IPS-NIHi11 (cell line): ENCODE measurements at regions not wholly inside any gene's neighbourhood (a gene's known extent, or its start where the extent isn't known, plus 50 kb on each side); places are given as distances from the start of the nearest gene placed in this dataset.

Source experiments
- DNase-seq: peaks from one replicate; pipeline ENCODE4 v3.0.0; 2012; ENCODE audit warnings: mixed read lengths, low spot score

DNA sequence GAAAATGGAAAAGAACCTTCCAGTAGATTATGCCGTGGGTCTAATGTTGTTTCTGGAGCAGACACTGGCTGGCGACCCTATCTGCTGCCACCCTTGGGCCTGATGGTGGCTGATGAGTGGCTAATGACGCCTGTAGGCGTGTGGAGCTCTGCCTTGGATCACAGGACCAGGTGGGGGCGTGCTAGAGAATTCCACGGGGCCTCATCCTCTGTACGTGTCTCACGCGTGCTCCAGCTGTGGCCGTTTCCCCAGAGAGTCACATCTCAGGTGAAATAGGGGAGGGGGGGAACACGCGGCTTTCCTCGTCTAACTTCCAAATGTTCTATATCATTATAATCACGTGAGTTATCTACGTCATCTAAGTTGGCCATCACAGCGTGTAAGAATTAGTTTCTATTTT lies 160.9 kb upstream of the SMIM21 start:
- no peak for DNase-seq

DNA sequence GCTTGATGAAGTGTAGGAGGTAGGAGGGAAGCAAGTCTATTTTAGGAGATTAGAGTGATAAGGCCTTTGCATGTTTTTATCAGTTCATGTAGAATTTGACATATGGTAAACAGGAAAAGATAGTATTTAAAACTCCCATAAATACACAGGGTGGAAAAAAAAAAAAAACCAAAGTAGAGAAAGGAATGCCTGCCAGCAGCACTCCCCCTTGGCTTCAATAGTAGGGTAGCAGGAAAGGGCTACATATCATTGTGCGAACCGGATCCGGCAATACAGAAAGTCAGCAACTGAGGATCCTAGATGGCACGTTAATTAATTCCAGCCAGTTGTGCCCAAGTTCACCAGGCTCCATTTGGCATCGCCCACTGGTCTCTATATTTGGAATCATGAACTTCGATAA lies 159.6 kb upstream of the SMIM21 start:
- DNase-seq = no peak

DNA sequence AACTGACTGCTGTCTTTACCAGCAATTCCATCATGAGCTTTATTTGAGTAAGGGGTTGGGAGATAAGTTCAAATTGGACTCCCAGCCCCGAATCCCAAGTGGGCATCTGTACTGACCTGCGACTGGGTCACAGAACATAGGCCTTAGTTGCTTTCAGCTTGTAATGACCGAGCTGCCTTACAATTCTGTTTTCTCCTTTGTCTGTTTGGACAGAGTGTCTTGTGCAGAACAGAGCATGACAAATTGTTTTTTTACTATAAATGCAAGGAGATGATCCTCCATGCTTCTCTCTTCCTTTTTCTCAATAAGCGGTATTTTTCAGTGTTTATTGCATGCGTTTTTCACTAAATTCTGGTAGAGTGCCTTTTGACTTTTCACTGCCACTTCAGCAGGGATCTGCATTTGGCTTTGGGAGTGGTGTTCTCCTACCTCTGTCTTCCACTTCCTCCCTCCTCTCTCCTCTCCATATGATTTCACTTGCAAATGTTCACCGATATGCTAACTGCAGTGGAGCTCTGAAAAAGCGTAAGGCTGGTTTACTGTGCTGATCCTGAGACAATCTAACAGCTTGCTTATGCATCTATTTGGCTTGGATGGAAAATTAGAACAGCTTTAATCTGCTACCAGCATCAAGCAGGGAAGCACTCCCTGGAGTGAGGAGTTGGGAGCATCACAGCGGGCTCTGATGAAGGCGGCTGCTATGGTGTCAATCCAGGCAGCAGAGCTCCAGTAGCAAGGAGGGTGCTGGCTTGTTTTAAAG lies 158.8 kb upstream of the SMIM21 start:
- no peak for DNase-seq

DNA sequence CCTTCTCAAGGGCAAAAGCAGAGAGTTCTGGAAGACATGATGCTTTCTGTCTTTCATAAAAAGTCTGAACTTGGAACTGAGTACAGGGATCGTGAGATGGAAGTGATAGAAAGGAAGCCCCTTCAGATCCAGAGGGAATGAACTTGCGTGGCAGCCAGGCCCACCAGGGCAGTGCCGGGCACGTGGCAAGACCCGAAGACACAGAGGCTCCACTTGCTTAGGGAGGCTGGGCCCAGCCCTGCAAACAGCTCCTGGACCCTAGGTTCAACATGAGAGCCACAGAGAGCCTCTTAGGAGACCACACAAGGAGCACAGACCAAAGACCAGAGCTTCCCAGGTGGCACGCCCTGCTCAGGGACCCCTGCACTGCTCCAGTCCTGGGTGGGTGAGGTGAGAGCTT lies 155.4 kb upstream of the SMIM21 start:
- no peak for DNase-seq

DNA sequence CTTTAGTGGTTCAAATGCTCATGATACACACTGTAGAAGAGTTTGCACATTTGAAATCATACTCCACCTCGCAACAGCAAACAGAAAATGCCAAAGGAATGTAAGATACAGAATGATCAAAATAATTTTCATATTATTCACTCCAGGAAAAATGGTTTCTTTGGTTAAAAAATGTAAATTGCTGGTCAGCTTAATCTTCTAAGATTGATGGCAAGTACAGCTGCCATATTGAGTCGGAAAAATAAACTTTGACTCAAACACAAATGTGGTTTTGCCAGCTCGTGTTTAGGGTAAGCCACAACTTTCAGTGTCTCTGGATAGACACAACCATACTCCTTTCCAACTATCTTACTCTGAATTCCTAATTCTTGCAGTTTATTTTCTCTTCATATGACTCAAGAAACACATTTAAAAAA lies 154.9 kb upstream of the SMIM21 start:
- no peak for DNase-seq

DNA sequence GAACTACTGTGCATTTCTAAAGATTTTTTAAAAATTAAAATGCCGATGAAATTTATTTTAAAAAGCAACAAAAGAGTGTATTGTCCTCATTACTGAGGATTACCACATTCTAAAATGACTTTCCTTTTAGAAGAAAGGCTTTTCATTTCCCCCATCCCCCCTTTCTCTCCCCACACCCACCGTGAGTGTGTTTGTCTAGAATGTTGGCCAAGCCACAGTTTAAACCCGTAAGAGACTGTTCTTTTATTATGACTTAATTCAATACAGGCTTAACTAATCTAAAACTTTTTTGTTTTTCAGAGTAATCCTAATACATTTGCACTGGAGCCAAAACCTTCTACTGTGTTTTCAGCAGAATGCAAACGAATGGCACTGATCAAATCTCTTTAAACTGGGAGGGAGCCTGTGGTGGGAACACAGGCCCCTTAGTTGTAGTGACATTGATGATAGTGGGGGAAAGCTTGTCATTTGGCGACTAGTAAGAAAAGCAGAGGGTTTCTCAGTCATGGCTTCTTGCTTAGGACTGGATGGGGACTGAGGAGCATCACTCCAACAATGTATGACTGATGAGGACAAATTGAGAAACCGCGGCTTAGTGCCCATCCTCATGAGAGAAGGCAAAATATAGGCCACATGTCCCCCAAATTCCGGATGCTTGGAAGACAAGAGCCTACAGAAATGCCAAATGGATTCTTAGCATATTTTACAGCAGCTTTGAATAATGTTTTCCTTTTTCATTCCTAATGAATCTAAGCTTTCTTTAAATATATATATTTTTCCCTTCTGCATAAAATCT lies 154.0 kb upstream of the SMIM21 start:
- DNase-seq = no peak

DNA sequence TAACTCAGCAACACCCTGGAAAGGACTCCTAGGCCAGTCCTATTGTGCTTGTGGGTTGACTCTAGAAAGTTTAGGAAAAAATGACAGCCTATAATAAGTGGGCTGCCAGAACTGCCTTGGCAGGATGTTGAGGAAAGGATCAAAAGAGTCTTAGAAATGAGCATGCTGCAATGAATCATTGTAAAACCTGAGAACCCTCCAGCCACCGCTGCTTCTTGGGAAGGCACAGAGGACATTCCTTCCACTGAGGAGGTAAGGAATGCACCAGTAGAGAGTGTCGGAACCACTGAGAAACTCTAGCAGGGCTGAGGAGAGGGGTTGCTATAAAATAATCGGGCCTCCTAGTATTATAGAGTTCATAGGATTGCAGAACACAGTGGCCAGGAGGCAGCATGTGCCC lies 146.7 kb upstream of the SMIM21 start:
- DNase-seq = no peak

DNA sequence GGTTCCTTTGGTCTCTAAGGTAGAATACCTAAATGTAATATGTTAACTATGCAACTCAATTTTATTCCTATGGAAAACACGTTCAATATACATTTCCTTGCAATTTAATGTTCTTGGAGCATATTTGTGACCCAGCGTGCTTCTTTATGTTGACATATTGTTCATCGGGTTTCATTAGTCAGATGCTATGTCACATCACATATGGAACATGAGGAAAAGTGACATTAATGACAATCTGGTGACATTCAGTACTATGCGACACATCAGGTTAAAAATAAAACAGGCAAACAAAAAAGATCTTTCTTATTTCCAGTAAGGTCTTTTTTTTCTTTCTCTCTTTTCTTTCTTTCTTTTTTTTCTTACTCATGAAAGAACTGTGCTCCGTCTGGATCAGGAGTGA lies 135.6 kb upstream of the SMIM21 start:
- no peak for DNase-seq

DNA sequence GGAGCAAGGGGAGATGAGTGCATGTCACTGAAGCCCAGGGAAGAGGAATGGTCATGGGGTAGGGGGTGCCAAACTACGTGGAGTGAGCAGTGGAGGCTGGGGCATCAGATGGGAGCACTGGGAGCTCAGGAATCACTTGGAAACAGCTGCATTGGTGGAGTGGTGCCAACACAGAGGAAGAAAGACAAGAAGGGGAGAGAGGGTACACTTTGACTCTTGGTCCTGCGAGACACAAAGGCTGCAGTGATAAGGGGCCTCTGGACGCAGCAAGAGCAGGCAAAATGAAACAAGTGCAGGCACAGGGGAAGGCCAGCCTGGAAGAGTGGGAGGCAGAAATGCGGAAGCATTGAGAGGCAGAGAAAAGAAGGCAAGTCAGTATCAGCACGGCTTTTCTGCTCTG lies 134.7 kb upstream of the SMIM21 start:
- no peak for DNase-seq

DNA sequence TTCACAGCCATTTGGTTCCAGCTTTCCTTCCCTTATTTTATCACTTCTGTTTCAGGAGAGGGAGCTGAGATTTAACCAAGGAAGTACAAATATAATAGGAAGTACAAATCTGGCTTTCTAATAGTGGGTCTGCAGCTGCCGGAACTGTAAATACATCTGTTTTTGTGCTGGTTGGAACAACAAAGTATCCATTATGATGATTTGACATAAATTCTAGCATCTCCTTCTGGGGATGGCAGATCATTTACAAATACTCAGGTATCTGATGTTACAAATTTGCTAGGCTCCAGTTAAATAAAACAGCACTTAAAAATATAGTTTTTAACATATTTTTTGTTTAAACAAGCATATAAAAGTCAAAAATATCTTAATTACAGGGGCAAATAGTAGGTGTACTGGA lies 131.3 kb upstream of the SMIM21 start:
- no peak for DNase-seq

DNA sequence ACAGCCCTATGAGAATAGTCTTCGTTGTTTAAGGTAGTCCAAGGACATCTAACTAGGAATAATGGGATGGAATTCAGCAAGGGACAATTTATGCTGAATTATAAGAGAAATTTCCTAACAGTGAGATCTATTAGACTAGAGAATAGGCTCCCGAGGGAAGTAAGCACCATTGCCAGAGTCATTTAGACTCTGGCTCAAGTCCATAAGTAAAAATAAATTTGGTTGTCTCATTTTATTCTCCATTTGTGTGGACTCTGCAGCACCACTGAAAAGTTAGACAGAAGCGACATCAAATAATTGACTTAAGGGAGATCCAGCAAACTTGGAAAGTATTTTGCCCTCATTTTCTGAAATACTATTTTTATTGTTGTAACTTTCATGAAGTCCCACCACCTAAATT lies 129.3 kb upstream of the SMIM21 start:
- DNase-seq = no peak

DNA sequence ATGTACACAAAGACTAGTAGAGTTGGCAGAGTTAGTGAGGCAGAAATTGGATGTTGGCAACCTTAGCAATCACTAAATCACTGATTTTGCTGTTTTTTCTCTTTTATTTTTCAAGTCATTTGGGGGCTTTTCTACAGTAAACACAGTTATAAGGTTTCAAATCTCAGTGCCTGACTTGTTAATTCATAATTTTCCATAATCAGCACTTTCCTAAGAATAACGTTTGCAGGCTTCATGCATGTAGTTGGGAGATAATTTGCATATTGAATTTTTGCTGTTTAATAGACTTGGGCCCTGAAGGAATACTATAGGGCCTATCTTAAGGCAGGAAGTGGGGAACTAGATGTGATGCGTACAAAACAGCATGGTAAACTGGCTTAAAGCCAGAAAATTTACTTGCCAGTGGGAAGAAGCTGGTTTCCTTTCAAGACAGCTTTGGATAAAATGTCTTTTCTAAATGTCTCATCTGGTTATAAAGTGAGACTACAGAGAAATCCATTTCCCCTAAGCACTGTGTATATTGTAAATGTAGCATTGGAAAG lies 127.2 kb upstream of the SMIM21 start:
- no peak for DNase-seq

DNA sequence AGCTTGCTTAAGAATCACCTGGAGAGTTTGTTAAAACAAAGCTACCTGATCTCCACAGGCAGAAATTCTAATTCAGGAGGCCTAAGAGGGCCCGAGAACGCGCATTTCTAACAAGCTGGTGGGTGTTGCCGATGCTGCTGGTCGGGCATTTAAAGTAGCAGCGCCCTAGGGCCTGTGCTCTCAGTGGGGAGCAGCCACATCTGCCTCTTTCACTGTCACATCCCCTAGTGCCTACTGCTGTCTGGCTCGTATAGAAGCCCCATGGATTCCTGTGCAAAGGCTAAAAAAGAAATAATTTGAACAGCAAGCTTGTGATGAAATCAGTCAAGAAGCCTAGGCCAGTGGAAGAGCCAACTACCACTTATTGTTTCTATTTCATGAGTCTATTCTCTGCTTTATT lies 126.7 kb upstream of the SMIM21 start:
- DNase-seq = no peak

DNA sequence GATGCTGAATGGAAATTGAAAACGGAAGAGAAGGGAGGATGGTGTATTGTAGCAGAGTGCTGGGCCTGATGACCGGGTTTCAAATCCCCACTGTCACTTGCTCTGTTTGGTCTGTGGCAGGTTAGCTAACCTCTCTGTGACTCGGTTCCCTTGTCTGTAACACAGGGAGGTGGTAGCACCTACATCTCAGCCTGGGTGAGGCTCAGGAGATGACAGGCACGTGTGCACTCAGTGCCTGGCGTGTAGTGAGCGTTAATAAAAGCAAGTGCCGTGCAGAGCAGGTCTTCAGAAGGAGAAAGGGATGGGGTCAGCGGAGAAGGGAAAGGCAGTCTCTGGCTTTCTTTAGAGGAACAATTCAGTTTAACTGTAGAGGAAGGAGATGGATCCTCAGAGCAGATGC lies 125.5 kb upstream of the SMIM21 start:
- no peak for DNase-seq

DNA sequence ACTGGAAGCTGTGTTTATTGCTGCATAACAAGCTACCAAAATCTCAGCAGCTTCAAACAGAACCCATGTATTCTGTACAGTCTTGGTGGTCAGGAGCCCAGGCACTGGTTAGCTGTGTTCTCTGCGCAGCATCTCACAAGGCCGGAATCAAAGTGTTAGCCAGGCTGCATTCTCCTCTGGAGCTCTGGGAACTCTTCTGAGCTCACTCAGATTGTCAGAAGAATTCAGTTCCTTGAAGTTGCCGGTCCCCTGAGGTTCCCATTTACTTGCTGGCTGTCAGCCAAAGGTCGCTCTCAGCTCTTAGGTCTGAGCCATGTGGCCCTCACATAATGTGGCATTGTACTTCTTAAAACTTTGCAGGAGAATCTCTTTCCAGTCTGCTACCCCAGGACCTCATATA lies 123.6 kb upstream of the SMIM21 start:
- no peak for DNase-seq

DNA sequence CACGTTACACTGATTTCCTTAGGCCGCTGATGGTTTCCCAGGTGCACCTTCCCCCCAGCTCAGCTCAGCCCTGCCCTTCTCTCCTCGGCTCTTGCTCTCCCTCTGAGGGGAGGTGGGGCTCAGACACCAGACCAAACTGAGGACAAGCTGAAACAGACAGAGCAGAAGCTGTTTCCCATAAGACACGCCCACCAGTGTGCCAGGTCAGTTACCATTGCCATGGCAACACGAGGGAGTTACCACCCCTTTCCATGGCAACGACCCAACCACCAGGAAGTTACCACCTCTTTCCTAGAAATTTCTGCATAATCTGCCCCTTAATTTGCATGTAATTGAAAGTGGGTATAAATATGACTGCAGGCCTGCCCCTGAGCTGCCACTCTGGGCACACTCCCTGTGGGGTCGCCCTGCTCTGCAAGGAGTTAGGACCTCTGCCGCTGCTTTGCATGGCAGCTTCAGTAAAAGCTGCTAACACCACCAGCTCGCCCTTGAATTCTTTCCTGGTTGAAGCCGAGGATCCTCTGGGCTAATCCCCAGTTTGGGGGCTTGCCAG lies 120.9 kb upstream of the SMIM21 start:
- peak; percentile 31 for DNase-seq

DNA sequence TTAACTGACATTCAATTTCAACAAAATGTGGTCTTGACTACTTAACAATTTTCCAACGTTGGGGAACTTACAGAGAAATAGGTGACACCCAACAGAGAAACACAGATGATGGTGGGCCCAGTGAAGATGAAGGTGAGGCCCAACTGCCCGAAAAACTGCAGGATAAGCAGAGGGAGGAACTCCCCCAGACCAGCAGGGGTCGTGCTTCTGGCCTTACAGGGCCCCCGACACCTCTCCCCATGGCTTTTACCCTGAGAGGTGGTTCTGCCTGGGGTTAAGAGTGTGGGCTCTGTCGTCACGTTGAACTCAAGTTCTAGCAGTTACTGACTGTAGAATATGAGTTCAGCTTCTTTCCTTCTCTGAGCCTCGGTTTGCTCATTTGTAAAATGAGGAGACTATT lies 119.5 kb upstream of the SMIM21 start:
- no peak for DNase-seq

DNA sequence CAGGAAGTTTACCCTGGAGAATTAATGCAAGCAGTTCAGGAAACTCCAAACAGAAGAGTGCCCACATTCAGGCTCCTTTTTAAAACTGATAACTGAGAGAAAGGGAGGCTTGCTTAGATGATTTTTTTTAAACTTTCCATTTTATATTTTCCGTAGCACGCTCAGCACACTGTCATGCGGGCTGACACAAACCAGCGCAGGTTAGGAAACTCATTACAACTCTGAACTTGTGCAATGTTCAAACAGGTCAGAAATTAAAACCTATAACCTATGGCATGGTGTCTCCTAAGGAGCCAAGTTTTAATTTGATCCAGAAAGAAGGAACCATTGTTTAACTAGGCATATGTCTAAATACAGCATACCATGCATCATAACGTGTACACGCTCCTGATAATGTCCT lies 117.7 kb upstream of the SMIM21 start:
- no peak for DNase-seq

DNA sequence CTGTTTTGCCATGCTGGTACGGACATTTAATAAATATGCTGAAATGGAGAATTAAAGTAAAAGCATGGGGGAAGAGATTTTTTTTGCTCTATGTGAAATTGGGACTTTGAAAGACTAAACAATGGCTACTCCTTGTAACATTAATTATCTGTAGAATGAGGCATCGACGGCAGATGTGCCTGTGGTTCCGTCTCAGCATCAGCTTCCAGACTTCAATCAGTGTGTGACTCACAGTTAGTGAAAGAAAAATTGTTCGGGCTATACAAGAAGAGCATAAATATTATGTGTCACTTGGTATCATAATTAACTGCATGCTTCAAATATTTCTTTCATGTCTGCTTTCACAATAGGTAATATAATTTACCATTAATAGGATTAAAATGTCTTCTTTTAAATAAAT lies 117.0 kb upstream of the SMIM21 start:
- no peak for DNase-seq

DNA sequence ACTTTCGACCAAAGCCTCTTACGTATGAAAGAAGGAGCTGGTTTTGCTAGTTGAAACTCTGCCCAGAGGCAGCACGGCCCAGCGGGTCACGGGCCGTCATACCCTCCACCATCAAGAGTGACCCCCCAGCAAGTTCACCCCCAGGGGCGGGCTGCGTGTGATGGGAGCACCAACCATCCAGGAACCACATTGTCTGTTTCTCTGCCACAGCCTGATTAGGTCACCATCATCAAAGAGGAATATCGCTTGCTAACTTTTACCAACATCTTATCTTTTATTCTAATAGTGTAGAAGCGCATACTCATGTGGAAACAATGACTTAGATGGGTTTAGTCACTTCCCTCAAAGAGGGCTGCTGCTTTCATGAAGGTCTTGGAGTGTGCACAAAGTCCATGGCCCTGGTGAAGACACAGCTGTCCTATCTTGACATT lies 116.6 kb upstream of the SMIM21 start:
- DNase-seq = no peak

DNA sequence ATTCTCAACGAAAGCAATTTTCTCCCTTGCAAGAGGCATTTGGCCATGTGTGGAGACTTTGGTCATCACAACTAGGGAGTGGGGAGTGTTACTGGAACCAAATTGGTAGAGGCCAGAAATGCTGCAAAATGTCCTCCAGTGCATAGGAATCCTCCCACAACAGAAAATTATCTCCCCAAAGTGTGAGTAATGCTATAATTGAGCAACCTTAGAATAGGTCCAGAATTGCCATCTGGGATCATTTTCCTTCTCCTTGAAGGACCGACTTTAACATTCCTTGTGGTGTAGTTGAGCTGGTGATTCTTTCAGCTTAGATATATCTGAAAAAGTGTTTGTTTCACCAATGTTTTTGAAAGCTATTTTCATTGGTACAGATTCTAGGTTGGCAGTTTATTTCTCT lies 111.2 kb upstream of the SMIM21 start:
- DNase-seq = no peak

DNA sequence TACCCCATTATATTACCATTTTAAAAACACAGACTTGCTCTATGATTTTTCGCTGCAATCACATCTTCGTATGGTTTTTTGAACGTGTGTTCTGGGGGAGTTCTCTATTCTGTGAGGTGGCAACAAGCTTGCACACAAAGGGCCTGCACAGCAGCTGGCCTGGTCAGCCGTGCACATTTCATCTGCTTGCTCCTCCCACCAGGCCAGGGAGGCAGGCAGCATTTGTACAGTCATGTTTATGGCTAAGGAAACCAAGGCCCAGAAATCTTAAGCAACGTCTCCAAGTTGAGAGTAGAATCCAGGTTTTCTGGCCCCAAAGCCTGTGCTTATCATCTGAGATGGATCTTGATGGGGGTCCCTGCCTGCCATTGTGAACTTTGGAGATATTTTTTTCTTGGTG lies 106.4 kb upstream of the SMIM21 start:
- no peak for DNase-seq

DNA sequence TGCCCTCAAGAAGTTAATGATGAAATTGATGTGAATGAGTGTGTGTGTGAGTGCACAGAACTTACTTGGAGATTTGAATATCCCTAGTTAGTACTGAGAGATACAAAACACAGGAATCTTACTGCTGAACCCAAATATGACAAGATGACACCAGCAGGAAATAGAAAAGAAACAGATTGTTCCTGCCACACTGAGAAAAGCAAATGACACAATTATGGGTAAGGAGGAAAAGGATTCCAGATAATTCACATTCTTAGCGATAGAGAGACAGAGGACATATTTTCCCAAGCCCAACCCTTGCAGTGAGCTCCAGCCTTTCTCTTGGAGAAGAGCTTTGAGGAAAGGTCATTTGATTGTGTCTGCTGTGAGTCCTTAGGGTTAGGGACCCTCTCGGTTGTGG lies 105.7 kb upstream of the SMIM21 start:
- no peak for DNase-seq
